SK-N-SH treated with all-trans-retinoic acid at 6 μM for 48 hours (cell line): ENCODE measurements at regions not wholly inside any gene's neighbourhood (a gene's known extent, or its start where the extent isn't known, plus 50 kb on each side); places are given as distances from the start of the nearest gene placed in this dataset.
"Not testable (repeated sequence)": the region's sequence is repeated elsewhere in the genome, so short reads cannot be mapped to it uniquely, and the experiment has no call there.

Source experiments
- ATAC-seq: fragments of 200-7000 bp; cut with Tn5 transposase; 3 replicates; pipeline ENCODE4 v1.9.1; 2020; ENCODE audit warnings: mild to moderate bottlenecking, moderate library complexity
- ARNTL ChIP-seq: fragments of 450-650 bp; formaldehyde crosslinking; IDR thresholded peaks from 2 replicates; pipeline ENCODE4 v1.5.0; 2020; ENCODE audit warnings: low read depth, mild to moderate bottlenecking, moderate library complexity, borderline replicate concordance
- CREB5 ChIP-seq: fragments of 250-450 bp; sonication (Bioruptor Pico); IDR thresholded peaks from 2 replicates; pipeline ENCODE4 v1.5.1; 2020; ENCODE audit warnings: low read depth, mild to moderate bottlenecking, moderate library complexity
- CSDC2 ChIP-seq: fragments of 250-450 bp; sonication (Bioruptor Pico); IDR thresholded peaks from 2 replicates; pipeline ENCODE4 v1.5.0; 2020; ENCODE audit warnings: mild to moderate bottlenecking, moderate library complexity
- ESRRG ChIP-seq: fragments of 250-450 bp; sonication (Bioruptor Pico); IDR thresholded peaks from 2 replicates; pipeline ENCODE4 v1.6.1; 2021; ENCODE audit warnings: mild to moderate bottlenecking
- GLIS3 ChIP-seq: fragments of 250-450 bp; sonication (Bioruptor Pico); IDR thresholded peaks from 2 replicates; pipeline ENCODE4 v1.5.0; 2020; ENCODE audit warnings: mild to moderate bottlenecking, moderate library complexity
- ISL1 ChIP-seq: fragments of 250-450 bp; sonication (Bioruptor Pico); IDR thresholded peaks from 2 replicates; pipeline ENCODE4 v2.1.2; 2022; ENCODE audit warnings: mild to moderate bottlenecking, moderate library complexity
- PATZ1 ChIP-seq: fragments of 250-450 bp; sonication (Bioruptor Pico); IDR thresholded peaks from 2 replicates; pipeline ENCODE4 v1.8.0; 2020; ENCODE audit warnings: mild to moderate bottlenecking, moderate library complexity, borderline replicate concordance
- SNAI2 ChIP-seq: fragments of 250-450 bp; sonication (Bioruptor Pico); IDR thresholded peaks from 2 replicates; pipeline ENCODE4 v1.5.0; 2020; ENCODE audit warnings: mild to moderate bottlenecking, moderate library complexity
- TCF4 ChIP-seq: fragments of 250-450 bp; sonication (Bioruptor Pico); IDR thresholded peaks from 2 replicates; pipeline ENCODE4 v1.8.0; 2021; ENCODE audit warnings: mild to moderate bottlenecking, moderate library complexity, borderline replicate concordance
- TOX ChIP-seq: fragments of 250-450 bp; sonication (Bioruptor Pico); IDR thresholded peaks from 2 replicates; pipeline ENCODE4 v1.8.0; 2021; ENCODE audit warnings: mild to moderate bottlenecking, moderate library complexity, borderline replicate concordance
- TSHZ2 ChIP-seq: fragments of 250-450 bp; sonication (Bioruptor Pico); IDR thresholded peaks from 2 replicates; pipeline ENCODE4 v1.5.0; 2020; ENCODE audit warnings: mild to moderate bottlenecking, moderate library complexity
- ZFP3 ChIP-seq: fragments of 250-450 bp; sonication (Bioruptor Pico); IDR thresholded peaks from 2 replicates; pipeline ENCODE4 v1.5.0; 2020; ENCODE audit warnings: mild to moderate bottlenecking, moderate library complexity
- ZNF565 ChIP-seq: fragments of 450-650 bp; formaldehyde crosslinking; conservative IDR thresholded peaks from 2 replicates; pipeline ENCODE4 v1.5.0; 2020; ENCODE audit warnings: low read depth, mild to moderate bottlenecking, moderate library complexity
- ZNF70 ChIP-seq: fragments of 450-650 bp; formaldehyde crosslinking; IDR thresholded peaks from 2 replicates; pipeline ENCODE4 v1.5.0; 2020; ENCODE audit warnings: mild to moderate bottlenecking, moderate library complexity
- ZNF8 ChIP-seq: fragments of 450-650 bp; formaldehyde crosslinking; IDR thresholded peaks from 2 replicates; pipeline ENCODE4 v1.5.0; 2020; ENCODE audit warnings: mild to moderate bottlenecking, moderate library complexity
- TF ChIP-seq, protein P1 (sequence below): fragments of 250-450 bp; sonication (Bioruptor Pico); IDR thresholded peaks from 2 replicates; pipeline ENCODE4 v1.5.1; 2021; ENCODE audit warnings: mild to moderate bottlenecking, moderate library complexity
- TF ChIP-seq, protein P2 (sequence below): fragments of 250-450 bp; sonication (Bioruptor Pico); IDR thresholded peaks from 2 replicates; pipeline ENCODE4 v1.8.0; 2021; ENCODE audit warnings: low read depth, mild to moderate bottlenecking, moderate library complexity, borderline replicate concordance

GRCh38 chr17:22202702-22203101 is 510.4 kb downstream of the KCNJ18 start:
- TF ChIP-seq TSHZ2 (no peak), ESRRG (CRISPR knock-in tag) (no peak), PATZ1 (CRISPR knock-in tag) (no peak), ARNTL (no peak), TCF4 (CRISPR knock-in tag) (no peak), ZNF70 (CRISPR knock-in tag) (no peak), ZNF8 (CRISPR knock-in tag) (no peak), CSDC2 (CRISPR knock-in tag) (no peak), CREB5 (CRISPR knock-in tag) (no peak), ZFP3 (CRISPR knock-in tag) (no peak), TOX (CRISPR knock-in tag) (no peak), ZNF565 (CRISPR knock-in tag) (no peak), SNAI2 (CRISPR knock-in tag) (no peak), GLIS3 (CRISPR knock-in tag) (no peak)
- TF ChIP-seq, protein P1, sequence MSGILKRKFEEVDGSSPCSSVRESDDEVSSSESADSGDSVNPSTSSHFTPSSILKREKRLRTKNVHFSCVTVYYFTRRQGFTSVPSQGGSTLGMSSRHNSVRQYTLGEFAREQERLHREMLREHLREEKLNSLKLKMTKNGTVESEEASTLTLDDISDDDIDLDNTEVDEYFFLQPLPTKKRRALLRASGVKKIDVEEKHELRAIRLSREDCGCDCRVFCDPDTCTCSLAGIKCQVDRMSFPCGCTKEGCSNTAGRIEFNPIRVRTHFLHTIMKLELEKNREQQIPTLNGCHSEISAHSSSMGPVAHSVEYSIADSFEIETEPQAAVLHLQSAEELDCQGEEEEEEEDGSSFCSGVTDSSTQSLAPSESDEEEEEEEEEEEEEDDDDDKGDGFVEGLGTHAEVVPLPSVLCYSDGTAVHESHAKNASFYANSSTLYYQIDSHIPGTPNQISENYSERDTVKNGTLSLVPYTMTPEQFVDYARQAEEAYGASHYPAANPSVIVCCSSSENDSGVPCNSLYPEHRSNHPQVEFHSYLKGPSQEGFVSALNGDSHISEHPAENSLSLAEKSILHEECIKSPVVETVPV (CRISPR knock-in tag): no peak
- TF ChIP-seq, protein P2, sequence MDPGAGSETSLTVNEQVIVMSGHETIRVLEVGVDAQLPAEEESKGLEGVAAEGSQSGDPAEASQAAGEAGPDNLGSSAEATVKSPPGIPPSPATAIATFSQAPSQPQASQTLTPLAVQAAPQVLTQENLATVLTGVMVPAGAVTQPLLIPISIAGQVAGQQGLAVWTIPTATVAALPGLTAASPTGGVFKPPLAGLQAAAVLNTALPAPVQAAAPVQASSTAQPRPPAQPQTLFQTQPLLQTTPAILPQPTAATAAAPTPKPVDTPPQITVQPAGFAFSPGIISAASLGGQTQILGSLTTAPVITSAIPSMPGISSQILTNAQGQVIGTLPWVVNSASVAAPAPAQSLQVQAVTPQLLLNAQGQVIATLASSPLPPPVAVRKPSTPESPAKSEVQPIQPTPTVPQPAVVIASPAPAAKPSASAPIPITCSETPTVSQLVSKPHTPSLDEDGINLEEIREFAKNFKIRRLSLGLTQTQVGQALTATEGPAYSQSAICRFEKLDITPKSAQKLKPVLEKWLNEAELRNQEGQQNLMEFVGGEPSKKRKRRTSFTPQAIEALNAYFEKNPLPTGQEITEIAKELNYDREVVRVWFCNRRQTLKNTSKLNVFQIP (CRISPR knock-in tag): no peak
- ATAC-seq: no peak

- TF ChIP-seq ZNF70 (CRISPR knock-in tag) (no peak), ESRRG (CRISPR knock-in tag) (no peak), ISL1 (CRISPR knock-in tag) (no peak), ZFP3 (CRISPR knock-in tag) (no peak)
- TF ChIP-seq, protein P2 (CRISPR knock-in tag): no peak
Observed at GRCh38 chr17:22203208-22203715, 510.9 kb downstream of the KCNJ18 start.

DNA sequence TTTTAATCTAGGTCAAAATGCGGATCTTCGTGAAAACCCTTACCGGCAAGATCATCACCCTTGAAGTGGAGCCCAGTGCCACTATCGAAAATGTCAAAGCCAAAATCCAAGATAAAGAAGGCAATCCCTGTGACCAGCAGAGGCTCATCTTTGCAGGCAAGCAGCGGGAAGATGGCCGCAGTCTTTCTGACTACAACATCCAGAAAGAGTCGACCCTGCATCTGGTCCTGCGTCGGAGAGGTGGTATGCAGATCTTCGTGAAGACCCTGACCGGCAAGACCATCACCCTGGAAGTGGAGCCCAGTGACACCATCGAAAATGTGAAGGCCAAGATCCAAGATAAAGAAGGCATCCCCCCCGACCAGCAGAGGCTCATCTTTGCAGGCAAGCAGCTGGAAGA is 511.8 kb downstream of the KCNJ18 start:
- not testable (repeated sequence) for ATAC-seq

More at GRCh38 chr17:22203208-22203715, 510.9 kb downstream of the KCNJ18 start:
- ATAC-seq: no peak

DNA sequence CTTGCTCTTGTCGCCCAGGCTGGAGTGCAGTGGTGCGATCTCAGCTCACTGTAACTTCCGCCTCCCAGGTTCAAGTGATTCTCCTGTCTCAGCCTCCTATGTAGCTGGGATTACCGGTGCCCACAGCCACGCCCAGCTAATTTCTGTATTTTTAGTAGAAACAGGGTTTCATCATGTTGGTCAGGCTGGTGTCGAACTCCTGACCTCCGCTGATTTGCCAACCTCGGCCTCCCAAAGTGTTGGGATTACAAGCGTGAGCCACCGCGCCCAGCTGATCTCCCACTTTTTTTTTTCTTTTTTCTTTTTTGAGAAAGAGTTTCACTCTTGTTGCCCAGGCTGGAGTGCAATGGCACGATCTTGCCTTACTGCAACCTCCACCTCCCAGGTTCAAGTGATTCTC is 517.9 kb downstream of the KCNJ18 start:
- not testable (repeated sequence) for ATAC-seq

- not testable (repeated sequence) for ATAC-seq
Observed at GRCh38 chr17:22213169-22213568, 520.8 kb downstream of the KCNJ18 start.
